SK-N-SH (cell line): ENCODE measurements at regions not wholly inside any gene's neighbourhood (a gene's known extent, or its start where the extent isn't known, plus 50 kb on each side); places are given as distances from the start of the nearest gene placed in this dataset.

Experiments
- CTCF ChIA-PET: fragments of 300-600, 350-600 bp; formaldehyde crosslinking; extraction: SDS; loops from one replicate; lab custom pipeline; 2021; lab: Yijun Ruan, JAX
- POLR2A ChIA-PET: fragments of 350-600 bp; sonication (Branson Sonifier 250); formaldehyde crosslinking; extraction: SDS; loops from one replicate; lab custom pipeline; 2020; ENCODE audit warnings: antibody characterized with exemption, inconsistent platforms; lab: Yijun Ruan, JAX
- DNase-seq: peaks from one replicate; pipeline ENCODE4 v3.0.0; 2012
- H2AFZ ChIP-seq: fragments of 200-600 bp; sonication (generic); 2 replicates; pipeline ENCODE4 v1.8.1; 2016; ENCODE audit warnings: antibody characterized with exemption, mild to moderate bottlenecking, low read depth
- H3F3A ChIP-seq: fragments of 200-600 bp; sonication (generic); replicated peaks from 2 replicates; pipeline ENCODE3; 2016; ENCODE audit warnings: antibody characterized with exemption, mild to moderate bottlenecking; ENCODE audit not compliant: insufficient read depth
- H3K27ac ChIP-seq, 2 experiments: fragments of 200-500 bp in 1 of 2; fragments of 200-600 bp in 1 of 2; sonication (Bioruptor generic) in 1 of 2; sonication (generic), shearing (Covaris generic) in 1 of 2; 2 replicates each; pipeline versions ENCODE4 v1.5.1 to v1.6.1; 2014 to 2016; ENCODE audit warnings: low read depth in 2 of 2, inconsistent platforms in 1 of 2, low read length in 1 of 2, mild to moderate bottlenecking in 1 of 2, mixed read lengths in 1 of 2
- H3K27me3 ChIP-seq: fragments of 200-600 bp; sonication (generic), shearing (Covaris generic); 2 replicates; pipeline ENCODE4 v1.6.1; 2016; ENCODE audit warnings: mixed run types; ENCODE audit not compliant: insufficient read depth
- H3K36me3 ChIP-seq, 2 experiments: fragments of 200-500 bp in 1 of 2; fragments of 200-600 bp in 1 of 2; sonication (Bioruptor generic) in 1 of 2; sonication (generic) in 1 of 2; replicated peaks in 1 of 2; 2 replicates each; pipeline versions ENCODE3 to v1.5.1; 2014 to 2016; ENCODE audit warnings: low read length in 1 of 2, mild to moderate bottlenecking in 1 of 2; ENCODE audit not compliant: insufficient read depth in 2 of 2, control insufficient read depth in 1 of 2
- H3K4me1 ChIP-seq, 2 experiments: fragments of 200-500 bp in 1 of 2; fragments of 200-600 bp in 1 of 2; sonication (Bioruptor generic) in 1 of 2; sonication (generic), shearing (Covaris generic) in 1 of 2; 2 replicates each; pipeline versions ENCODE4 v1.5.1 to v1.6.1; 2014 to 2016; ENCODE audit warnings: low read depth in 1 of 2, low read length in 1 of 2, mixed run types in 1 of 2; ENCODE audit not compliant: insufficient read depth in 2 of 2, control insufficient read depth in 1 of 2
- H3K4me2 ChIP-seq: fragments of 200-600 bp; sonication (generic), shearing (Covaris generic); 2 replicates; pipeline ENCODE4 v1.6.1; 2017; ENCODE audit warnings: mixed run types
- H3K4me3 ChIP-seq, 2 experiments: fragments of 200-500 bp in 1 of 2; fragments of 200-600 bp in 1 of 2; sonication (Bioruptor generic) in 1 of 2; sonication (generic), shearing (Covaris generic) in 1 of 2; 2 replicates each; pipeline versions ENCODE4 v1.5.1 to v1.8.1; 2014 to 2016; ENCODE audit warnings: low read depth in 2 of 2, inconsistent platforms in 1 of 2, low read length in 1 of 2, mild to moderate bottlenecking in 1 of 2, mixed read lengths in 1 of 2, moderate library complexity in 1 of 2
- H3K79me2 ChIP-seq: fragments of 200-600 bp; sonication (generic); 2 replicates; pipeline ENCODE4 v1.8.1; 2017; ENCODE audit warnings: mild to moderate bottlenecking; ENCODE audit not compliant: insufficient read depth
- H3K9ac ChIP-seq: fragments of 200-600 bp; sonication (generic); 2 replicates; pipeline ENCODE4 v1.6.1; 2017; ENCODE audit warnings: mixed run types
- H3K9me2 ChIP-seq: fragments of 200-600 bp; sonication (generic); 2 replicates; pipeline ENCODE4 v1.6.1; 2017; ENCODE audit warnings: mixed run types
- H3K9me3 ChIP-seq: fragments of 200-600 bp; sonication (generic); 2 replicates; pipeline ENCODE4 v1.6.1; 2017; ENCODE audit warnings: mixed run types, mild to moderate bottlenecking, moderate library complexity
- H4K20me1 ChIP-seq: fragments of 200-600 bp; sonication (generic); 2 replicates; pipeline ENCODE4 v1.6.1; 2017; ENCODE audit warnings: mild to moderate bottlenecking, mixed run types; ENCODE audit not compliant: insufficient read depth
- CHD2 ChIP-seq: fragments of 150-350 bp; IDR thresholded peaks from 2 replicates; pipeline ENCODE4 v1.6.1; 2018; ENCODE audit warnings: low read length; ENCODE audit not compliant: partially characterized antibody
- ELF1 ChIP-seq: IDR thresholded peaks from 2 replicates; pipeline ENCODE4 v1.4.0; 2012
- EZH2phosphoT487 ChIP-seq: fragments of 200-600 bp; sonication (generic); IDR thresholded peaks from 2 replicates; pipeline ENCODE4 v1.6.1; 2017; ENCODE audit warnings: low read depth, mixed run types, mild to moderate bottlenecking, antibody characterized with exemption, moderate library complexity, borderline replicate concordance
- FOSL2 ChIP-seq: IDR thresholded peaks from 2 replicates; pipeline ENCODE4 v1.4.0; 2012; ENCODE audit warnings: low read depth, mild to moderate bottlenecking, moderate library complexity, borderline replicate concordance
- JUND ChIP-seq: IDR thresholded peaks from 2 replicates; pipeline ENCODE4 v1.4.0; 2012
- MEF2A ChIP-seq: IDR thresholded peaks from 2 replicates; pipeline ENCODE4 v1.4.0; 2012; ENCODE audit warnings: low read depth, borderline replicate concordance
- MXI1 ChIP-seq: IDR thresholded peaks from 2 replicates; pipeline ENCODE4 v1.6.1; 2012; ENCODE audit warnings: mild to moderate bottlenecking, low read depth, low read length, improper control_type of control experiment
- NFIC ChIP-seq: IDR thresholded peaks from 2 replicates; pipeline ENCODE4 v1.4.0; 2012; ENCODE audit warnings: borderline replicate concordance
- NRF1 ChIP-seq: IDR thresholded peaks from 2 replicates; pipeline ENCODE4 v1.6.1; 2012; ENCODE audit warnings: low read depth, mild to moderate bottlenecking, low read length
- PBX3 ChIP-seq: IDR thresholded peaks from 2 replicates; pipeline ENCODE4; 2012
- POLR2AphosphoS5 ChIP-seq: IDR thresholded peaks from 2 replicates; pipeline ENCODE4 v1.6.1; 2012; ENCODE audit warnings: low read depth, low read length
- REST ChIP-seq: IDR thresholded peaks from 2 replicates; pipeline ENCODE4 v1.6.1; 2012; ENCODE audit warnings: mild to moderate bottlenecking, low read depth, low read length, moderate library complexity
- RFX5 ChIP-seq: IDR thresholded peaks from 2 replicates; pipeline ENCODE4 v1.6.1; 2012; ENCODE audit warnings: mild to moderate bottlenecking, improper control_type of control experiment, low read length
- SIN3A ChIP-seq: IDR thresholded peaks from 2 replicates; pipeline ENCODE4 v1.6.1; 2012; ENCODE audit warnings: low read depth, mild to moderate bottlenecking, low read length, moderate library complexity, borderline replicate concordance
- SMC3 ChIP-seq: IDR thresholded peaks from 2 replicates; pipeline ENCODE4 v1.6.1; 2012; ENCODE audit warnings: low read depth, low read length, improper control_type of control experiment
- TCF12 ChIP-seq: IDR thresholded peaks from 2 replicates; pipeline ENCODE4 v1.4.0; 2012
- USF1 ChIP-seq: IDR thresholded peaks from 2 replicates; pipeline ENCODE4 v1.4.0; 2012; ENCODE audit warnings: low read depth, borderline replicate concordance
- YY1 ChIP-seq: IDR thresholded peaks from 2 replicates; pipeline ENCODE4 v1.4.0; 2012; ENCODE audit warnings: low read depth, mild to moderate bottlenecking
- WGBS: methylation state at CpG from one replicate; pipeline ENCODE4 v1.1.6; 2017; ENCODE audit warnings: low lambda C conversion rate; 5-methylcytosine and 5-hydroxymethylcytosine counted together

GRCh38 chr4:184316821-184317220 is 99.1 kb upstream of the ENPP6 start:
- H4K20me1 ChIP-seq = no peaks in the 10 kb centered on the region
- no peak for DNase-seq
- ChIA-PET CTCF (no interaction called here), POLR2A (no interaction called here)
- no peak overlapping the region for H3K4me3 ChIP-seq
- no peak for TF ChIP-seq SMC3
- TF ChIP-seq NRF1 = no peak
- no peak for TF ChIP-seq PBX3
- TF ChIP-seq SIN3A = no peak
- TF ChIP-seq MEF2A = no peak
- TF ChIP-seq YY1 = no peak
- no peak for TF ChIP-seq REST
- TF ChIP-seq NFIC = no peak
- TF ChIP-seq FOSL2 = no peak
- no peak for TF ChIP-seq CHD2
- no peak for TF ChIP-seq JUND
- TF ChIP-seq USF1 = no peak
- no peaks in the 10 kb centered on the region for H3K27me3 ChIP-seq
- no peaks in the 10 kb centered on the region for H3K4me1 ChIP-seq
- H3K79me2 ChIP-seq = no peaks in the 10 kb centered on the region
- no peaks in the 10 kb centered on the region for H3F3A ChIP-seq
- WGBS = 87% methylated on average over 10 of the region's 10 CpGs
- no peaks in the 10 kb centered on the region for H3K9me2 ChIP-seq
- no peak overlapping the region for H3K9ac ChIP-seq
- no peaks in the 10 kb centered on the region for H3K36me3 ChIP-seq
- no peaks in the 10 kb centered on the region for H3K9me3 ChIP-seq
- H3K4me2 ChIP-seq = no peak overlapping the region
- no peak overlapping the region for H2AFZ ChIP-seq
- H3K27ac ChIP-seq = no peak overlapping the region

GRCh38 chr4:184315675-184316359 is 98.1 kb upstream of the ENPP6 start:
- no peak for DNase-seq
- no peak overlapping the region for H2AFZ ChIP-seq
- 83% methylated on average over 7 of the region's 8 CpGs for WGBS
- no peaks in the 10 kb centered on the region for H3F3A ChIP-seq
- ChIA-PET CTCF (no interaction called here), POLR2A (no interaction called here)
- no peaks in the 10 kb centered on the region for H3K4me1 ChIP-seq
- no peaks in the 10 kb centered on the region for H3K9me3 ChIP-seq
- H3K27ac ChIP-seq = no peak overlapping the region
- no peaks in the 10 kb centered on the region for H3K79me2 ChIP-seq
- H3K27me3 ChIP-seq = no peaks in the 10 kb centered on the region
- H3K9ac ChIP-seq = no peak overlapping the region
- H3K4me2 ChIP-seq = no peak overlapping the region
- TF ChIP-seq POLR2AphosphoS5 (no peak), RFX5 (no peak), ELF1 (no peak), TCF12 (no peak), CHD2 (no peak), MXI1 (no peak), EZH2phosphoT487 (no peak), JUND (no peak), PBX3 (no peak)
- no peaks in the 10 kb centered on the region for H3K9me2 ChIP-seq
- H3K36me3 ChIP-seq = no peaks in the 10 kb centered on the region
- H3K4me3 ChIP-seq = no peak overlapping the region
- no peaks in the 10 kb centered on the region for H4K20me1 ChIP-seq
